Myocyte (in vitro differentiated cells): ENCODE measurements at regions not wholly inside any gene's neighbourhood (a gene's known extent, or its start where the extent isn't known, plus 50 kb on each side); places are given as distances from the start of the nearest gene placed in this dataset.

Experiments
- DNase-seq: peaks from one replicate; pipeline ENCODE4 v3.0.0-alpha.2; 2012; ENCODE audit warnings: low read depth

DNA sequence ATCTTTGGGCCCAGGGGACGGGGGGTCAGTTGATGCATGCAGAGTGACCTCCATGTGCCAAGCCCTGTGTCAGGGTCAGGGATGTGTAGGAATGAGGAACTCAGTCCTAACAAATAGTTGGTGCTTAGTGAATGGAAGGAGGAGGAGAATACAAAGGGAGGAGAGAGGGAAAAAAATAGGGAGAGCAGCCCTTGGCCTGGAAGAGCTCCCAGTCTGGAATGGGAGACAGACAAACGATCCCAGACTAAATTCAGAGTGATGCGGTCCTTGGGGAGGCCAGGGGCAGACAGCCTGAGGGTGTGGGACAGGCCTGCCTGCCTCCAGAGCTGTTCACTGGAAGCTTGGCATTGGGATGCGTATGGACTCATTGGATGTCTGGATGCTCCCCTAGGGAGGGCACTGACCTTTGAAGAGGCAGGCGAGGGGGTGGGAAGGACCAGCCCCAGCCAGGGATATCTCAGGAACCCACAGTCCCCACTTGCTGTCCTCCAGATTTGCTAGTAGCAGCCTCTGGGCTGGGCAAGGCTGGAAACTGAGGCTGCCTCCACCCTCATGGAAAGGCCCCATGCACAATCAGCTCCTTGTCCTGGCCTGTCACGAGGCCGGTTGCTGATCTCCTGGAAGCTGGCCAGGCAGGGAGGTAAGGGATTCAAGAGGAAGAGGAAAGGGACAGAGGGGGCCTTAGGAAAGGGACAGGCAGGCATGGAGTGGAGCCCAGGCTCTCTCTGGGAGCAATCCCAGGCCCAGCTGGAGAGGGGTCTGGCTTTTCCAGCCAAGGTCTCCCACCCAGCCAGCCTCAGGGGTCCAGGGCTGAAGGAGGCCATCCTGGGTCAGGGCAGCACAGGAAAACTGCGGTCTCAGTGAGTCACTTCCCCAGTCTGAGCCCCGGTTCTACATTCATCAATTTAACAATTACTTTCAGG is 69.0 kb upstream of the GGTA1 start:
- no peak for DNase-seq

DNA sequence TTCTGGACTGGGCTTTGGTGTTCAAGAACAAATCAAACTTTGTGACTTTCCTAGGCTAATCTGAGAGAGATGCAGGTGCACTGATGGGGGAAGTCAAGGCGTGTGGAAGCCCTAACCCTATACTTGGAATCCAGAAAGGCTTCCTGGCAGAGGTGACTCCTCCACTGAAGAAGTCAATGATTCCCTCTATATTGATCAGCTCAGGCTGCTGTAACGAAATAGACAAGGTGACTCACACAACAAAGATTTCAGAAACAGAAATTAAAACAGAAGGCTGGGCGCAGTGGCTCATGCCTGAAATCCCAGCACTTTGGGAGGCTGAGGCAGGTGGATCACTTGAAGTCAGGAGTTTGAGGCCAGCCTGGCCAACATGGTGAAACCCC is 69.6 kb upstream of the GGTA1 start:
- no peak for DNase-seq

DNA sequence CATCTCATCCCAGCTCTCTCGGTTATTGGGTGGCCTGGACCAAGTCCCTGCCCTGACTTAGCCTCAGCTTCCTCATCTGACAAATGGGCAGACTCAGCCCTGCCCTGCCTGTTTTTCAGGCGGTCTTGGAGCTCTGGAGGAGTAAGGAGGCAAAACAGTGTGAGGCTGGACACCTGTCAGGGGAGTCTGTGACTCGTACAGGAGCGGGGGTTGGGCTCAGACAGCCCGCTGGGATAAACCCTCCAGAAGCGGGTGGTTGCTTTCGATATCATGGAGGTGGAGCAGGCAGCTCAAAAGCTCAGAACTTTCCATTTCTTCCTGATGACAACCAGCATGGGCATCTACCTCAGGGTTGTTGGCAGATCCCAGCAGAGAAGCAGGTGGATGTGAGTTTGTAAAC is 72.9 kb upstream of the GGTA1 start:
- no peak for DNase-seq

DNA sequence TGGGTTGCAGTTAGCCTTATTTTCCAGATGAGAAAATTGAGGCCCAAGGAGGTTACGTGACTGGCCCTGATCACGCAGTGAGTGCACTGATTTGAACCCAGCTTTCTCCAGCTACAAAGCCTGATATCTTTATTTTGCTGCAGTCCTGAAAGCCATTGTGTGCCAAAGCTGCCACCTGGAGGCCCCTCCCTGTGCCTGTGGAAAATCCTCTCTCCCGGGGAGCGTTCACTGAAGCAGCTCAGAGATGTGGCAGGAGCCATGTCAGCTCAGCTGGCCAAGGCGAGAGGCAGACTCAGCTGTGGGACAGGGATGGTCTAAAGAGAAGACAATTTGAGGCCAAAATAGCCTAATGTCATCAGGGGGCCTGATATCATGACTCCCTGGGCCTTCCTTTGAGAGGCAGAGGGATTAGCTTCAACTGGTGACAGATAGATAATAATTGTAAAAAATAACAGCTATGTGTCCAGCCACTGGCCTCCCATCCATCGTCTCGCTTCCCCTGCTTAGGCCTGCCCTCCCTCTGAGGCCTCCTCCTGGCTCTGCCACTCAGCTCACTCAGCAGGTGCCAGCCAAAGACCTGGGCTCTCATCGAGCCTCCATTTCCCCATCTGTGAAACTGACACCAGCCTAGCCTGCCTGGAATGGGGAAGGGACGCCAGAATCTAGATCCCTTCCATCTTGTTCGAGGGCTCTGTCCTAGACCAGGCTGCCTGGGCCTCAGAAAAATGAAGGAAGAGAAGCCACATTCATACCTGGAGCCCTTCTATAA is 74.3 kb upstream of the GGTA1 start:
- no peak for DNase-seq

DNA sequence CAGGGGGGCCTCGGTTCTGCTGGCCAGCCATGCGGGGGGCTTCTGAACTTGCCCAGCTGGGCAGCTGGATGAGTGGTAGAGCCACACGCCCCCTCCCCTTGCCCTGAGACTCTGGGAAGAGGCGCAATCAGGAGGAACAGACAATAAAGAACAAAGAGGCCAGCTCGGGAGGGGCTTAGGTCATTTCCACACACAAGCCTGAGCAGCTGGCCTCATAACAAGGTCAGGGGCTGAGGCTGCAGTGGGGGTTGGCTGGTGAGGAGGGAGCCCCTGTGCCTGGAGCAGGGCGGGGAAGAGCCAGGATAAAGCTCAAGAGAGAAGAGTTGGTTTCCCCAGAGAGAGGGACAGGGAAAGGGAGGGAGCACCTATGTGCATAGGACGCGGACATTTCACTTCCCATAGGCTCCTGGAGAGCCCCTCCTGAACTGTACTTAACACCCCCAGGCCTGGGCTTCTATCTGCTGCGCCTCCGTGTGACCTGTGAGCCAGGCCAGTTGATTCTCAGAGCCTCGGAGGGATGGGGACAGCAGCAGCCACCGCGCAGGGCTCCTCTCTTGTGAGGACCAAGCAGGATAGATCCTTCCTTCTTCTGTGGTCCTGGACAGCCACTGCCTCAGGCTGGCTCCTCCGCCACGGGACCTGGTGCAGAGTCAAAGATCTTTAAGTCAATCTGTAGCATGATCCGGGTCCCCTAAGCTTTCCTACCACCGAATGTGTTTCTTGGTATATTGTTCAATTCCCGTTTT is 75.3 kb upstream of the GGTA1 start:
- no peak for DNase-seq

DNA sequence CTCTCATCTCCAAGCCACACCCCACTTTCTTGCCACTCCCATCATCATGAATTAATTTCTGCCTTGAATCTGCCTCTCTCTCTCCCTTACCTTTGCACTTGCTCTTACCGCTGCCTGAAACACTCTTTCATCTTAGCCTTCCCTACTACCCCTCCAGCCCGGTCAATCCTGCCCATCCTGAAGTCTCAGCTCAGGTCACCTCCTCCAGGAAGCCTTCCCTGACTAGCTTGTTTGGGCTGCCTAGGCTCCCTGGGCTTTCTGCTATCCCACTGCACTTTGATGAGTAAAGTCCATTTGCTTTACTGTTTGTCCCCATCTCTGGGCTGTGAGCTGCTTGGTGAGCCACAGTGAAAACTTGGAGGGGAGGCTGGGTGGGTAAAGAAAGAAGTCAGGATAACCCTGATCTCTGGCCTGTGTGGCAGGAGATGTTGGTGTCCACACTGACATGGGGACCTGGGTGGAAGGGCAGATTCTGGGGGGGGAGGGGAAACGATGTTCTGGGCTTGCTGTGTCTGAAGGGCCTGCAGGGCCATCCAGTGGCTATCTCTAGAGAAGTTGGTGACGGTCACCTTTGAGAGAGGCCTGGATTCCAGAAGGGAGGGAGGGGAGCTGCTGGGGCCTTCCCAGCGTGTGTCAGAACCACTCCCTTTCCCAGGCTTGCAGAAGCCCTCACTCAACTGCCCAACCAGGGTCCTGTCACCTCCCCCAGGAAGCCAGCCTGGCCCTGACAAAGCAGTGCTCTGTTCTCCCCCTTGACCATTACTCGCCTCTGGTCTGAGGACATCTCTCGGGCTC is 75.0 kb upstream of the DAB2IP start:
- no peak for DNase-seq

DNA sequence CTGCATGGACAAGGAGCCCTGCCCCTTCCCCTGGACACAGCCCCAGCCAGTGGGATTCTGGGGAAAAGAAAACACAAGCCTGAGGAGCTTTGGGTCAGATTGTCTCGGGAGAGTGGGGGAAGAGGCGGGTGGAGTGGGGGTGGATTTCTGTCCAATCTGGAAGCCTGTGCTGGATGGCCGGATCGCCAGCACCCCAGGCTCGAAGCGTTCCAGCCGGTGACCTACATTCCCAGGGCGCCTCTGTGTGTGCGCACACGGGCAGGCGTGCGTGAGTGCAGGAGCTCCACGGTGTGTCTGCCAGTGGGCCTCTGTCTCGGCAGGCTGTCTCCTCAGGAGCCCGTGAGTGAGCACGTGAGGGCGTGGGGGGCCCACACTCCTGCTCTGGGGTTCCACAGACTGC is 74.3 kb upstream of the DAB2IP start:
- DNase-seq: no peak

DNA sequence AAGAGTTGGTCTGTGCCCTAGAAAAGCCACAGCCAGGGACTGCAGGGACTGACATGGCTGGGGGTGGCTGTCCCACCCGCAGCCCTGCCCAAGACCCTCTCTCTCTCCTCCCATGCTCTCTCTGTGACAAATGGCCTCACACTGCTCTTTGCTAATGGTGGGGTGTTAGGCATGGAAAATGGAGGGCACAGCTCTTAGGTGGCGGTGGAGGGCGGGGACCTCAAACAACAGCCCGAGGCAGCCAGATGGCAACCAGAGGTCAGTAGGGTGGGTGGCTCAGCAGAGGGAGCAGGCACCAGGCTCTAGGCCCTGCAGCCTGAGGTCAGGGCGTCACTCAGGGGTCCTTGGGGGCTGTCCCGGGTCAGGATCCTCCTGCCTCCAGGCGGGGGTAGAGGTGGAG is 73.9 kb upstream of the DAB2IP start:
- no peak for DNase-seq

DNA sequence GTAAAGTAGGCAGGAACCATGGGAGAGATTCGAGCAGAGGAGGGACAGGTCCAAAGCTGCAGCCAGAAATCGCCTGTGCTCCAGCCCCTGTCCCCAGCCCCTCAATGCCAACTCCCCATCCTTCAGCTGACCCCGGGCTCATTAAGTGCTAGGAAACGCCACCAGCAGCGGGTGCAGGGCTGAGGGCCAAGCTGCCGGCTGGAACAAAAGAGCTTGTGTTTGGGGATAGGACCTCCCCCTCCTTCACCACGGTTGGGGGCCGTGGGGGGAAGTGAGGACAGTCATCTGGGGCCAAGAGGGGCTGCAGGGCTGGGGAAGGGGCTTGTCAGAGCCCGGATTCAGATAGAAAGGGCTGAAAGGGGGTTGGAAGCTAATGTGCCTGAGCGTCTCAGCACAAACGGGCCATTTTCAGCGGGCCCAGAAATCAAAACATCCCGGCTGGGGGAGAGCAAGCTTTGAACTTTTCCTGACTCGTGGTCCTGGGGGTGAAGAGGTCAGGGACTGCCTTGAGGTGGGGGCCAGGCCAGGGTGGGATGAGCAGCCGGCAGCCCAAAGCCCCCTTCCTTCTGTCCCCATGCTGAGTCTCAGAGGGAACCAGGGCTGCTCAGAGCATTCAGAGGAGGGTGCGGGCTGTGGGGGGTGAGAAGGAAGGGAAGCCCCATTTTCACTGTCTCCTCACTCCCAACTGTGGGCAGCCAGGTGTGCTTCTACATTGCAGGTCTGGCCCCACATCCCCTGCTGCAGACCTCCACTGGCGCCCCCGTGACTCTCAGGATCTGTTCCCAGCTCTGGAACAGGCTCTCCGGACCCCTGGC is 69.4 kb upstream of the DAB2IP start:
- DNase-seq: no peak

DNA sequence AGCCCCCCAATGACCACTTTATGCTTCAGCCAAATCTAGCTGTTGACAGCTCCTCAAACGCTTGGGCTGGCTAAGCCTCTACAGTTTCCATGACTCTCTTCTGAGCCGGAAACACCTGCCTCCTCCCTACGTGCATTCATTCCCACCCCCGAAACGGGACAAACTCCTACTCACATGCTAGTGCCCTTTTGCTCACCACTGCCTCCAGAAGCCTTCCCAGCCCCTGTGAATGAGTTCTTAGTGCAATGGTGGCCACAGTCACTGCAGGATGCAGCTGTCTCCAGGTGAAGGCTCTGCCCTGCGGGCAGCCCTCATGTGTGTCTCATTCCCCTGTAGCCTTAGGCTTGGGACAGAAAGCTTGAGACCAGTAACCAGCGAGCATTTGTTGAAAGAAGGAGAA is 68.8 kb upstream of the DAB2IP start:
- DNase-seq: no peak

DNA sequence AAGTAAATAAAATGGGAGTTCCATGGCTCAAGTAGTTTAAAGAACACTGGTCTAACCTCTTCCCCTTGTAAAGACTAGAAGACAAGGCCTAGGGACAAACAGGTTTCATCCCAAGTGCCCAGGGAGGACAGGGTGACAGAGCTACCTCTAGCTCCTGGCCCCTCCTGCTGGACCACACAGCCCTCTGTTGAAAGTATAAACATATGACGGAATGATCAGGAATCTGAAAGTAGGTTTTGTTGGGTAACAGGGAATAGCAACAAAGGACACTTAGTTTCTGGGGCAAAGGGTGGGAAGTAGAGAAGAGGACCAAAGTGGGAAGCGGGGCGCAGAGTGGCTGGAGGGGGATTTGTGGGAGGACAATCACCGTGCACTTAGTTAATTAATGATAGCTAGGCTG is 67.0 kb upstream of the DAB2IP start:
- DNase-seq: no peak

DNA sequence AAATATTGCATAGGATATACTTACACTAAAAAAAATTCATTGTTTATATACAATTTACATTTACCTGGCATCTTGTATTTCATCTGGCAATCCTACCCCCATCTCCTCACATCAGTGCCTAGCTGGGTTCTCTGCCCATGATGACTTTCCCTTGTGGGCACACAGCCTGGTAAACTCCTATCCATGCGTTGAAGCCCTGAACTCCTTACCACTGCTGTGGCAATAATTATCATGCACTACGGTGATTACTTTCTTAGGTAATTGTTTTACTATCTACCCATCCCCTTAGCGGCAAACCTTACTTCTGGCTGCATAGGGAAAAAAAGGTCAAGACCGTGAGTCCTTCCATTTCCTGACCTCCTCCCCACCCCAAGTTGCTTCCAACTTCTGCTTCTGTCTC is 63.6 kb upstream of the DAB2IP start:
- no peak for DNase-seq

DNA sequence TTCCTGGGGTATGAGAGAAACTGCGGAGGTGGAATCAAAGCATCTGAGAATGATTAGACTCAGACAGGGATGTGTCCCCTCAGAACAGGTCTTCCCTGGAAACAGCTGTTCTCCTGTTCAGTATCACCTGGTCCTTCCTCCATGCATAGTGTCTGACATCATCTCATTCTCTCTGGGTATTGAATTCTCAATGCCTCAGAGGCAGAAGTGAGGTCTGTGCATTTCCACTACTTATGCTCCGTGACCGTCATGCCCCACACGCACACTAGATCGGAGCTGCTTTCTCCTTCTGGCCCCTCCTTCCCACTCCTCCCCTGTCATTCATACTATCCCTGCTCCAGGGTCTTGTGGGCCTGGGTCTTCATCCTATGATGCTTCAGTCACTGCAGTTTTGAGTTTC is 61.4 kb upstream of the DAB2IP start:
- no peak for DNase-seq

DNA sequence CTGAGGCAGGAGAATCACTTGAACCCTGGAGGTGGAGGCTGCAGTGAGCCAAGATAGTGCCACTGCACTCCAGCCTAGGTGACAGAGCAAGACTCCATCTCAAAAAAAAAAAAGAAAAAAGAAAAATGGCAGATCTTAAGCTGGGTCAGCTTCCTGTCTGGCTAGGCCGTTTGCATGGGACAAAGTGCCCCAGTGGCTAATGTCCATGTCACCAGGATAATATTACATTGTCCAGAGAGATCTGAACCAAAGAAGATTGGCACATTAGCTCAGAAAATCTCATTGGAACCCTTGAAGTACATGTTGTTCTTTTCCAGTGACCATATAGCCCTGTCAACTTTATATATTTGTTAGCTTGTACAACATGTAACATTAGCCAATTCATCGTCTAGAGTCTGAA is 59.2 kb upstream of the DAB2IP start:
- no peak for DNase-seq

DNA sequence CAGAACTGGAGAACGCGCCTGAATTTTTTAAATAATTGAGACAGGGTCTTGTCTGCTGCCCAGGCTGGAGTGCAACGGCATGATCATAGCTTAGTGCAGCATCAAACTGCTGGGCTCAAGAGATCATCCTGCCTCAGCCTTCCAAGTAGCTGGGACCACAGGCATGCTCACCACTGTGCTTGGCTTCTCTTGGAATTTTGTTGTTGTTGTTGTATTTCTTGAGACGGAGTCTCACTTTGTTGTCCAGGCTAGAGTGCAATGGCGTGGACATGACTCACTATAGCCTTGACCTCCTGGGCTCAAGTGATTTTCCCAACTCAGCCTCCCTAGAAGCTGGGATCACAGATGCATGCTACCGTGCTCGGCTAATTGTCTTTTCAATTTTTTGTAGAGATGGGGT is 58.4 kb upstream of the DAB2IP start:
- no peak for DNase-seq

DNA sequence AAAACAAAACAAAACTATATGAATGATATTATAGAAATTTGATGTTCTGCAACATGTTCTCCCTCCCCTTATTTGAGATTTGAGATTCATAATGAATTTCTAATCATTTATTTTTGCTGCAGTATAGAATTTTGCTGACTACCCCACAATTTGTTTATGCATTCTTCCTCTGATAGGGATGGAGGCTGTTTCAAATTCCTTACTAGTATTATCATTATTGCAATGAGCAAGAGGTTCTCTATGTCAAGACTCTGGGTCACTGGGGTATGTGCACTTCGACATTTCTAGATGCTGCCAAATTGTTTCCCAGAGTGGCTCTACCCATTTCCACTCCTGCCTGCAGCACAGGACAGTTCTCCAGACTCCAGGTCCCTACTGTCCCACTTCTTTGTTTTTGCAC is 54.9 kb upstream of the DAB2IP start:
- no peak for DNase-seq

DNA sequence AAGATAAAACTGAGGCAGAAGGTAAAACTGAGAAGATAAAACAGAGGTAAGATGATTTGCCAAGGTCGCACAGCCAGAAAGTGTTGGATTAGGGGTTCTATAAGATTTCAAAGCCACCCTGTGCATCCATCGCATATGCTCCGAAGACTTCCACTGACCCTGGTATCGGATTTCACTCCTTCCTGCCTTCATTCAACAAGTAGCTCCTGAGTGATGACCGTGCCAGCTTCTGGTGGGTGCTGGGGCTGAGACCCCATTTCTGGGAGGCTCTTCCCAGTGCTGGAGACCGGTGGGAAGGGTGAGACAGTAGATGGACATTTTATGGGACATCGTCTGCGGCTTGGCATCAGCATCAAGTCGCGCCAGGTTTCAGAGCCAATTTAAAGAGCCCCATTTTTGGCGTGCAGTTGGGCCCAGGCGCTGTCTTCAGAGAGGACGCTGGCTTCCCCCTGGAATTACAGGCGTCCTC is 53.7 kb upstream of the DAB2IP start:
- DNase-seq: no peak

DNA sequence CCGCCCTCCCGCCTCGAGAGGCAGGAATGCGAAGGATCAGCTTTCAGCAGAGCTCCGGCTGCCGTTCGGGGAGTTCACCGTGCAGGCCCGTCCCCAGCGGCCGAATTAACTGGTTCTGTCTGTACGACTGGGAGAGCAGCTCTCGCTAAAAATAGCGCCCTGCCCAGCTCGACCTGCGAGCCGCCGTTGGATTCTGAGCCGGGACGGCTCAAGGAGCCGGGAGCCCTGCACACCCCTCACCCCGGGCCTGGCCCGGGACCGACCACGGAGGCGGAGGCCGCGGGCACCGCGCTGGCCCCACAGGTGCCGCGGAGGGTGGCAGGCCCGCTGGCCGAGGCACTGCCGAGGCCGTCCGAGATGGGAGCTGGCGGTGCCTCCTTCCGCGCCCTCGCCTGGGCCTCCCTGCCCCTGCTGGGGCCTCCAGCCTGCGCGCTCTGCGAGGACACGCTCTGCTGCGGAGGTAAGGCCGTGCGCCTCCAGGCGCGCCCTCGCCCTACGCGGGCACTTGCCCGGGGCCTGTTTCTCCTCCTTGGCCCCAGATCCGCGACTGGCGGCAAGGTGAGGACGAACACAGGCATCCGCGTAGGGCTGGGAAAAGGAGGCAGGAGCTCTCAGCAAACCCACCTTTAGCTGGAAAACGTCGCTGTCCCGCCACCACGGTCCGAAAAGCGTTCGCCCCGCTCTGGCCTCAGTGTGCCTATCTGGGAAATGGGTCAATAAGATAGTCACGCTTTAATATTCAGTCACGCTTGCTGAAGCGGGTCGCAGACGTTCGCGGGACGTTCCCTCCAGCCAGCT is 53.1 kb upstream of the DAB2IP start:
- DNase-seq: peak; percentile 85
